HuH-7 (cell line): ENCODE measurements at regions not wholly inside any gene's neighbourhood (a gene's known extent, or its start where the extent isn't known, plus 50 kb on each side); places are given as distances from the start of the nearest gene placed in this dataset.
"Not testable (repeated sequence)": the region's sequence is repeated elsewhere in the genome, so short reads cannot be mapped to it uniquely, and the experiment has no call there.

Experiments
- DNase-seq: peaks from one replicate; pipeline ENCODE4 v3.0.0; 2011; ENCODE audit warnings: low spot score

- no peak for DNase-seq
Observed at GRCh38 chr12:63508543-63508942, 159.8 kb downstream of the DPY19L2 start.

DNA sequence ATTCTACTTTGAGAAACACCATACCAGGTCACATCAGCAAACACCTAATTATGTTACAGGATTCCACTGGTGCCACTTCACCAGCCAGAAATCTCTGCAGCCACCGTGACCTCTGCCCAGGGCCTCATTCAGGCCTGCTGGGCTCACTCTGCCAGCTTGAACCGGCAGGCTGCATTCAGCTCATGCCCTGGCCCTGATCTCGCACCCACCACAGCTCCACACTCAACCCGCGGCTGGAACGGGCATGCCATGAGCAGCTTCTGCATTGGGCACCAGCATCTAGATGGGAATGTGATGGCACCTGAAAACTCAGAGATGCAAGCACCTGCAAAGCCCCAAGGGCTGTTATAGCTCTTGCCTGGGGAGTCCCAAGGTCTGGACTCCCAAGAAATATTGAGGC lies 168.7 kb downstream of the DPY19L2 start:
- DNase-seq, result no peak

DNA sequence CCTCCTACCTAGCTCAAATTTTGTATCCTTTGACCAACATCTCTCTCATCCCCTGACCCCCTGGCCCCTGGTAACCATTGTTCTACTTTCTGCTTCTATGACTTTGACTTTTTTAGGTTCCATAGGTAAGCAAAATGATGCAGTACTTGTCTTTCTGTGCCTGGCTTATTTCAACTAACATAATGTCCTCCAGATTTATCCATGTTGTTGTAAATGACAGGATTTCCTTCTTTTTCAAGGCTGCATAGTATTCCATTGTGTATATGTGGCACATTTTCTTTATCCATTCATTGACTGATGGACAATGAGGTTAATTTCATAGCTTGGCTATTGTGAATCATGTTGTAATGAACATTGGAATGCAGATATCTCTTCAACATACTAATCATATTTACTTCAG lies 170.1 kb downstream of the DPY19L2 start:
- DNase-seq, result no peak

GRCh38 chr12:63496654-63497053 lies 171.6 kb downstream of the DPY19L2 start:
- DNase-seq, result no peak

GRCh38 chr12:63495974-63496373 lies 172.3 kb downstream of the DPY19L2 start:
- DNase-seq, result no peak

DNA sequence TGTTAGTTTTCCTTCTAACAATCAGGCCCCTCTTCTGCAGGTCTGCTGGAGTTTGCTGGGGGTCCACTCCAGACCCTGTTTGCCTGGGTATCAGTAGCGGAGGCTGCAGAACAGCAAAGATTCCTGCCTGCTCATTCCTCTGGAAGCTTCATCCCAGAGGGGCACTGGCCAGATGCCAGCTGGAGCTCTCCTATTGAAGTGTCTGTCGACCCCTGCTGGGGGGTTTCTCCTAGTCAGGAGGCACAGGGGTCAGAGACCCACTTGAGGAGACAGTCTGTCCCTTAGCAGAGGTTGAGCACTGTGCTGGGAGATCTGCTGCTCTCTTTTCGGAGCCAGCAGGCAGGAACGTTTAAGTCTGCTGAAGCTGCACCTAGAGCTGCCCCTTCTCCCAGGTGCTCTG lies 174.9 kb downstream of the DPY19L2 start:
- not testable (repeated sequence) for DNase-seq

DNA sequence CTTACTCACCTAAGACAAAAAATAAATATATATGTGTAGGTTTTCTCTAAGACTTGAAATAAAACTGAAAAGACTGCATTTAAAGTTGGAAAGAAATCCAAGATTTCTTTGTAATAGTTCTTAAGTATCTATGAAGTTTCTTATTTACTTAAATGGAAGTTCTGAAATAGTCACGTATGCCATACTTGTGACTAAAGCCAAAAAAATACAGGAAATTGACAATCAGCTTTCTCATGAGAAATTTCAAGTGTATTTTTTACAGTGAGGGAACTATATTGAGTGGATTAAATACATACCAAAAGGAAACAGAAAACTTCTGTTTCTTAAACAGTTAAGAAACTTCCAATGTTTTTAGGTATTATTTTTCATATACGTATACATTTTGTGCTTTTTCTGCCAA lies 188.1 kb downstream of the DPY19L2 start:
- no peak for DNase-seq

- no peak for DNase-seq
Observed at GRCh38 chr12:63470161-63470560, 198.1 kb downstream of the DPY19L2 start.

DNA sequence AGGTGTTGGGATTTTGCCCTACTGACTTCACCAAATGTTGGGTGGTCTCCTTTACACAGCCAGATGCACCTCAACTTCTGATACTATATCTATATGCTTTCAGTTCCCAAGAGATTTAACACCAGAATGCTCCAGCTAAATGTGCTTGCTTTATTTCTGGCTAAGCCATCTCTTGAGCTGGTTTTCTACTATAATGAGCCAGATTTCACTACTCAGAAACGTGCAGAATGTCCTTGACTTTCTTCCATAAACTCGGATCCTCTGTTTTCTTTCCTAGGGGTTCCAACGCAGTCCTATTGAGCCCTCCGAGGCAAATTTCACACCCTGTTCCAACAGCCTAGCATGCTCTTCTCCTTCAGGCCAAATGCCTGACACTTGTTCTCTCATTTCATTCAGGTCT lies 200.3 kb downstream of the DPY19L2 start:
- no peak for DNase-seq

DNA sequence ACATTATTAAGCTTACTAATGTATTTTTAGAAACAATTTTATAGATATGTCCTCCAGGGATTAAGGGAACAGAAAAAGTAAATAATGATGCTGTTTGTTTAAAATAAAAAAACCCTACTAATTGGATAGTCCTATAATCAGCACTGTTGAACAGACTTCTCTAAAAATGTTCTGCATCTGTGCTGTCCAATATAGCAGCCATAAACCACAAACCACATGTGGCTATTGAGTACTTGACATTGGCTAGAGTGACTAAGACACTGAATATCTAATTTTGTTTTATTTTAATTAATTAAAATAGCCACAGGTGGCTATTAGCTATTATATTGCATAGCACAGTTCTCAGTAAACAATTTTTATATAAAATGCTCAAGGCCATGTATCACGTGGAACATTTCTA lies 210.4 kb downstream of the DPY19L2 start:
- no peak for DNase-seq

GRCh38 chr12:63457428-63457827 lies 210.9 kb downstream of the DPY19L2 start:
- no peak for DNase-seq

- no peak for DNase-seq
Observed at GRCh38 chr12:63450816-63451215, 217.5 kb downstream of the DPY19L2 start.

DNA sequence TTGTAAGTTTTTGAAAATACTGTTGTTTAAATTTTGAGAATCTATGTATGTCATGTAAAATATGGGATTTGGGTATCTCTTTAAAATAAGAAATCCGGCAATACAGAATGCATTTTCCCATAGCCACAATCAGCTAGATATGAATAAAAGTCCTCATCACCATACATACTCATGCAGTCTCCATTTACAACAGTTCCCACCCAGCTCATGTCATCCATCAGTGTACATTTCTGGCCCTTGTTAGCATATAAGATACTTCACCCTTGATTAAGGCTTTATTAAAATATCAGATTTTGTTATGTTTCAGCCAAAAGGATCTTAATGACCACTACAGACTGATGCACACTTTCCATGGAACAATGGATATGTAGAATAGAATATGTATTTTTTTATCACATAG lies 218.0 kb downstream of the DPY19L2 start:
- no peak for DNase-seq

DNA sequence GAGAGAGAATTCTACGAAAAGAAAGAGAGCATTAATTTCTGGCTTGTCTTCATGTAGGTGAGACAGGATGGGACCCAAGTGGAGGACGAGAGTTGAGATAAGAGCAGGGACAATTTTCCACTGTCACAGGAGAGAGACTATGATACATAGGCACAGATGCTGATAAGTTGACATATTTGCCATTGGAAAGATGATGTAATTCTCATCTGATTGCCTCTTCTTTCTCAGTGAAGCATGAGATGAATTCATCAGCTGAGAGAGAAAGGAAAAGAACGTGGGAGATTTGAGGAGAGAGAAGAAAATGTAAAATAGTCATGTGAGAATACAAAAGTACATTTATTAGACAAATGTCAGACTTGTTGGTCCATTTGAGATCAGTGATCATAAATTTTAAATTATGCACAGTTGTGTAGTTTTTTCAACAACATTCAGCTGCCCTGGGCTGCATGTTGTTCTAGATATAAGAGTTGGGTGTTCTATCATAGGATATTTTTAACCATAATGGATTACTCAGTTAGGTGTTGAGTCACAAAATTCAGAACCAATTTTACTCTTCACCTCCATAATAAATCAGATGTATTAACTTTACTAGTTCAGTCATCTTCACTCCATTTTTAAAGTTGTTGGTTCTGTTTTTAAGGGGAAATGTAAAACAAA lies 222.9 kb downstream of the DPY19L2 start:
- no peak for DNase-seq

GRCh38 chr12:63440048-63440447 lies 228.2 kb downstream of the DPY19L2 start:
- DNase-seq, result no peak

GRCh38 chr12:63434384-63434783 lies 233.9 kb downstream of the DPY19L2 start:
- DNase-seq, result not testable (repeated sequence)

DNA sequence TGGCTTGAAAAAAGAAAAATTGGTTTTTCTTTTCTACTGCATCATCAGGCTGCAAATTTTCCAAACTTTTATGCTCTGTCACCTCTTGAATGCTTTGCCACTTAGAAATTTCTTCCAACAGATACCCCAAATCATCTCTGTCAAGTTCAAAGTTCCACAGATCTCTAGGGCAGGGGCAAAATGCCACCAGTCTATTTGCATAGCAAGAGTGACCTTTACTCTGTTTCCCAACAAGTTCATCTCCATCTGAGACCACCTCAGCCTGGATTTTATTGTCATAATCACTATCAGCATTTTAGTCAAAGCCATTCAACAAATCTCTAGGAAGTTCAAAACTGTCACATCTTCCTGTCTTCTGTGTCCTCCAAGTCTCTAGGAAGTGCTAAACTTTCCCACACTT lies 240.3 kb downstream of the DPY19L2 start:
- DNase-seq, result not testable (repeated sequence)

GRCh38 chr12:63427029-63427428 lies 241.3 kb downstream of the DPY19L2 start:
- not testable (repeated sequence) for DNase-seq

DNA sequence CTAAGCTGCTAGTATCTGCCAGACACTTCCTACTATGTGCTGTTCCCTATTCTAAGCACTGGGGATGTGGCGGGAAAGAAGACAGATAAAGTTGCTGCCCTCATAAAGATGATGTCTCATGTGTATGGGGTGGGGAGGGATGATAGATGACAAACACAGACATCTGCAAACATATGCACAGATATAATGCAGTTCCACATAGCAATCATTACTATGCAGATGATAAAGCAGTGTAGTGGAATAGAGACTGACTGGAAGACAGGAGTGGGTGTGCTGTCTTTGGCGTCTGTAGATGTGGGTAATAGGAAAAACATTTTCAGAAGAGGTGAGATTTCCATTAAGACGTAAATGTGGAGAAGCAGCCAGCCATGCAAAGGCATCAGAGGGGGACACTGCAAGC lies 243.6 kb downstream of the DPY19L2 start:
- no peak for DNase-seq

GRCh38 chr12:63423839-63424238 lies 244.5 kb downstream of the DPY19L2 start:
- no peak for DNase-seq

- peak; percentile 32 for DNase-seq
Observed at GRCh38 chr12:63420206-63420644, 248.1 kb downstream of the DPY19L2 start.

DNA sequence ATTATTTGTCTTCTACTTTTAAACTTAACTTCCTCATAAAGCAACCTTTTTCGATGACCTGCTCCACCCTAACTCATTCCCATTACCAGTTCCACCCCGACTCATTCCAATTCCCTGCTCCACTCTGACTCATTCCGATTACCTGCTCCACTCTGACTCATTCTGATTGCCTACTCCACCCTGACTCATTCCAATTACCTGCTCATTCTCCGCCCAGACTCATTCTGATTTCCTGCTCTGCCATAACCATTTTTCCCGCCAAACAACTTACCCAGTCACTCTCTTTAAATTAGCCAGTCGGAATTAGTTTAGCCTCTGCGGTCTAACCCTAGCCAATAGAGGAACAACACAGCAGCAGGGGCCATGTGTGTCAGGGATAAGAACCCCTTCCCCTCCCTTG lies 249.1 kb downstream of the DPY19L2 start:
- DNase-seq, result no peak

DNA sequence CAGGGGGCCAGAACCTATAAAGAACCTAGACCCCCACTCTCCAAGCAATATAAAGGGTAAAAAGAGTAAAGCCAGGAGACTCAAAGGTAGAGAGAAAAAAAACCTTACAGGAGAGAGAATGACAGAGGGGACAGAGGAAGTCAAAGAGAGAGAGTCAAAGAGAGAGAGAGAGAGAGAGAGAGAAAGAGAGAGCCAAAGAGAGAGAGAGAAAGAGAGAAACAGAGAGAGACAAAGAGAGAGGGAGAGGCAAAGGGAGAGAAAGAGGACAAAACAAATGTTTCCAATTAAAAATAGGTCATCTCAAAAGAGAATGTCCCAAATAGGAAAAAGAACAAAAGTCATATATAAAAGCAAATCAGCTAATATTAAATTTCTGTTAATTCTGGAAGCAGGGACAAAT lies 251.5 kb downstream of the DPY19L2 start:
- no peak for DNase-seq

- DNase-seq, result no peak
Observed at GRCh38 chr12:63415357-63415756, 252.9 kb downstream of the DPY19L2 start.

GRCh38 chr12:63410197-63410596 lies 258.1 kb downstream of the DPY19L2 start:
- DNase-seq, result no peak
